ENCODE measurements at regions not wholly inside any gene's neighbourhood (a gene's known extent, or its start where the extent isn't known, plus 50 kb on each side); places are given as distances from the start of the nearest gene placed in this dataset.

GRCh38 chr10:47178537-47179290 is 121.3 kb upstream of the GDF10 start:
- TF ChIP-seq, protein P1, sequence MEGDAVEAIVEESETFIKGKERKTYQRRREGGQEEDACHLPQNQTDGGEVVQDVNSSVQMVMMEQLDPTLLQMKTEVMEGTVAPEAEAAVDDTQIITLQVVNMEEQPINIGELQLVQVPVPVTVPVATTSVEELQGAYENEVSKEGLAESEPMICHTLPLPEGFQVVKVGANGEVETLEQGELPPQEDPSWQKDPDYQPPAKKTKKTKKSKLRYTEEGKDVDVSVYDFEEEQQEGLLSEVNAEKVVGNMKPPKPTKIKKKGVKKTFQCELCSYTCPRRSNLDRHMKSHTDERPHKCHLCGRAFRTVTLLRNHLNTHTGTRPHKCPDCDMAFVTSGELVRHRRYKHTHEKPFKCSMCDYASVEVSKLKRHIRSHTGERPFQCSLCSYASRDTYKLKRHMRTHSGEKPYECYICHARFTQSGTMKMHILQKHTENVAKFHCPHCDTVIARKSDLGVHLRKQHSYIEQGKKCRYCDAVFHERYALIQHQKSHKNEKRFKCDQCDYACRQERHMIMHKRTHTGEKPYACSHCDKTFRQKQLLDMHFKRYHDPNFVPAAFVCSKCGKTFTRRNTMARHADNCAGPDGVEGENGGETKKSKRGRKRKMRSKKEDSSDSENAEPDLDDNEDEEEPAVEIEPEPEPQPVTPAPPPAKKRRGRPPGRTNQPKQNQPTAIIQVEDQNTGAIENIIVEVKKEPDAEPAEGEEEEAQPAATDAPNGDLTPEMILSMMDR (IDR thresholded peaks at IDR 0.05; ENCODE audit: low read depth, low read length, missing input control): no peak
- TF ChIP-seq, protein P2, sequence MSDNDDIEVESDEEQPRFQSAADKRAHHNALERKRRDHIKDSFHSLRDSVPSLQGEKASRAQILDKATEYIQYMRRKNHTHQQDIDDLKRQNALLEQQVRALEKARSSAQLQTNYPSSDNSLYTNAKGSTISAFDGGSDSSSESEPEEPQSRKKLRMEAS (IDR thresholded peaks at IDR 0.05): no peak
- TF ChIP-seq, protein P3, sequence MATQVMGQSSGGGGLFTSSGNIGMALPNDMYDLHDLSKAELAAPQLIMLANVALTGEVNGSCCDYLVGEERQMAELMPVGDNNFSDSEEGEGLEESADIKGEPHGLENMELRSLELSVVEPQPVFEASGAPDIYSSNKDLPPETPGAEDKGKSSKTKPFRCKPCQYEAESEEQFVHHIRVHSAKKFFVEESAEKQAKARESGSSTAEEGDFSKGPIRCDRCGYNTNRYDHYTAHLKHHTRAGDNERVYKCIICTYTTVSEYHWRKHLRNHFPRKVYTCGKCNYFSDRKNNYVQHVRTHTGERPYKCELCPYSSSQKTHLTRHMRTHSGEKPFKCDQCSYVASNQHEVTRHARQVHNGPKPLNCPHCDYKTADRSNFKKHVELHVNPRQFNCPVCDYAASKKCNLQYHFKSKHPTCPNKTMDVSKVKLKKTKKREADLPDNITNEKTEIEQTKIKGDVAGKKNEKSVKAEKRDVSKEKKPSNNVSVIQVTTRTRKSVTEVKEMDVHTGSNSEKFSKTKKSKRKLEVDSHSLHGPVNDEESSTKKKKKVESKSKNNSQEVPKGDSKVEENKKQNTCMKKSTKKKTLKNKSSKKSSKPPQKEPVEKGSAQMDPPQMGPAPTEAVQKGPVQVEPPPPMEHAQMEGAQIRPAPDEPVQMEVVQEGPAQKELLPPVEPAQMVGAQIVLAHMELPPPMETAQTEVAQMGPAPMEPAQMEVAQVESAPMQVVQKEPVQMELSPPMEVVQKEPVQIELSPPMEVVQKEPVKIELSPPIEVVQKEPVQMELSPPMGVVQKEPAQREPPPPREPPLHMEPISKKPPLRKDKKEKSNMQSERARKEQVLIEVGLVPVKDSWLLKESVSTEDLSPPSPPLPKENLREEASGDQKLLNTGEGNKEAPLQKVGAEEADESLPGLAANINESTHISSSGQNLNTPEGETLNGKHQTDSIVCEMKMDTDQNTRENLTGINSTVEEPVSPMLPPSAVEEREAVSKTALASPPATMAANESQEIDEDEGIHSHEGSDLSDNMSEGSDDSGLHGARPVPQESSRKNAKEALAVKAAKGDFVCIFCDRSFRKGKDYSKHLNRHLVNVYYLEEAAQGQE (IDR thresholded peaks at IDR 0.05): no peak
- TF ChIP-seq YY1 (IDR thresholded peaks at IDR 0.05) (no peak), HNF4A (conservative IDR thresholded peaks at IDR 0.05) (no peak), ZBTB33 (IDR thresholded peaks at IDR 0.05) (no peak), RXRA (IDR thresholded peaks at IDR 0.05) (no peak), GABPA (IDR thresholded peaks at IDR 0.05 in 1 of 2, conservative IDR thresholded peaks at IDR 0.05 in 1 of 2) (no peak), JUND (IDR thresholded peaks at IDR 0.05) (no peak), RAD21 (IDR thresholded peaks at IDR 0.05) (no peak)
- TF ChIP-seq, protein P4, sequence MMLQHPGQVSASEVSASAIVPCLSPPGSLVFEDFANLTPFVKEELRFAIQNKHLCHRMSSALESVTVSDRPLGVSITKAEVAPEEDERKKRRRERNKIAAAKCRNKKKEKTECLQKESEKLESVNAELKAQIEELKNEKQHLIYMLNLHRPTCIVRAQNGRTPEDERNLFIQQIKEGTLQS (IDR thresholded peaks at IDR 0.05): no peak

All from liver (tissue), 3 donors.